Thyroid gland (tissue), 4 donors: ENCODE measurements at regions not wholly inside any gene's neighbourhood (a gene's known extent, or its start where the extent isn't known, plus 50 kb on each side); places are given as distances from the start of the nearest gene placed in this dataset.
"Not testable (repeated sequence)": the region's sequence is repeated elsewhere in the genome, so short reads cannot be mapped to it uniquely, and the experiment has no call there.

Source experiments
- DNase-seq, 2 donors: peaks; one replicate each; pipeline ENCODE4 v3.0.0-alpha.2; 2019
- H3K27ac ChIP-seq, 3 donors: fragments of 200-600 bp; sonication (generic); 1 replicate in 2 of 3; 2 replicates in 1 of 3; pipeline ENCODE4 v1.5.1; 2016 to 2019; ENCODE audit warnings: mild to moderate bottlenecking in 1 of 3, moderate library complexity in 1 of 3
- H3K27me3 ChIP-seq: fragments of 200-600 bp; sonication (generic); one replicate; pipeline ENCODE4 v1.5.1; 2019
- H3K36me3 ChIP-seq, 2 donors: fragments of 200-600 bp; sonication (generic); one replicate each; pipeline ENCODE4 v1.5.1; 2016 to 2019
- H3K4me1 ChIP-seq, 2 donors: fragments of 200-600 bp; sonication (generic); one replicate each; pipeline ENCODE4 v1.5.1; 2017 to 2019
- H3K4me3 ChIP-seq, 3 donors: fragments of 200-600 bp; sonication (generic); replicated peaks in 1 of 3; 1 replicate in 2 of 3; 2 replicates in 1 of 3; pipeline ENCODE4 v1.5.1; 2016; ENCODE audit warnings: mild to moderate bottlenecking in 1 of 3
- H3K9me3 ChIP-seq: fragments of 200-600 bp; sonication (generic); one replicate; pipeline ENCODE4 v1.5.1; 2017
- CTCF ChIP-seq, 6 experiments: fragments of 200-600 bp in 3 of 6; fragments of 450-650 bp in 3 of 6; sonication (generic) in 3 of 6; IDR thresholded peaks; one replicate each; pipeline ENCODE4 v1.5.1; 2016 to 2019; ENCODE audit warnings: antibody characterized with exemption in 6 of 6, mild to moderate bottlenecking in 2 of 6, inconsistent platforms in 1 of 6, moderate library complexity in 1 of 6
- POLR2A ChIP-seq, 2 donors: fragments of 450-650 bp; IDR thresholded peaks; one replicate each; pipeline ENCODE4 v1.6.1; 2017; ENCODE audit warnings: antibody characterized with exemption in 2 of 2, mild to moderate bottlenecking in 2 of 2, moderate library complexity in 1 of 2
- WGBS, 2 donors: methylation state at CpG; one replicate each; pipeline ENCODE4 v1.1.5; 2017; 5-methylcytosine and 5-hydroxymethylcytosine counted together
- intact Hi-C: fragments of 100-400 bp; cut with DNase I; formaldehyde crosslinking; loops from one replicate; pipeline ENCODE4 v1.15.1; 2023

GRCh38 chr4:11663114-11663513 lies 234.4 kb upstream of the HS3ST1 start:
- Histone ChIP-seq H3K4me3 (no peak overlapping the region), H3K4me1 (no peaks in the 10 kb centered on the region), H3K27me3 (no peaks in the 10 kb centered on the region), H3K9me3 (no peaks in the 10 kb centered on the region), H3K36me3 (no peaks in the 10 kb centered on the region), H3K27ac (no peak overlapping the region)
- WGBS, 2 donors, result 94 to 96% methylated on average over 4 of the region's 4 CpGs
- TF ChIP-seq POLR2A (IDR thresholded peaks at IDR 0.05) (no peak), CTCF (IDR thresholded peaks at IDR 0.05) (no peak)
- intact Hi-C loops, result no loop called here
- no peak for DNase-seq

- no peak overlapping the region for H3K4me3 ChIP-seq
- 46 to 52% methylated on average over 19 of the region's 19 CpGs for WGBS, 2 donors
Measured at GRCh38 chr4:11650801-11651596, 222.3 kb upstream of the HS3ST1 start.

GRCh38 chr4:11647433-11647832 lies 218.7 kb upstream of the HS3ST1 start:
- H3K4me1 ChIP-seq, result no peaks in the 10 kb centered on the region

More at GRCh38 chr4:11650801-11651596, 222.3 kb upstream of the HS3ST1 start:
- peak in 1 of 2 donors; percentile 3 for DNase-seq
- Histone ChIP-seq H3K27ac (no peak overlapping the region), H3K27me3 (no peaks in the 10 kb centered on the region), H3K36me3 (no peaks in the 10 kb centered on the region), H3K4me1 (no peaks in the 10 kb centered on the region), H3K9me3 (no peaks in the 10 kb centered on the region)
- no peak for TF ChIP-seq POLR2A (IDR thresholded peaks at IDR 0.05)
- no peak for TF ChIP-seq CTCF (IDR thresholded peaks at IDR 0.05)
- intact Hi-C loops, result no loop called here

GRCh38 chr4:11643081-11643480 lies 214.4 kb upstream of the HS3ST1 start:
- H3K27me3 ChIP-seq, H3K36me3 ChIP-seq, H3K4me1 ChIP-seq, H3K9me3 ChIP-seq, intact Hi-C loops, H3K27ac ChIP-seq, H3K4me3 ChIP-seq, DNase-seq: not testable (repeated sequence)
- WGBS, 2 donors, result 84 to 98% methylated on average over 2 of the region's 2 CpGs

More at GRCh38 chr4:11647433-11647832, 218.7 kb upstream of the HS3ST1 start:
- no peak for DNase-seq
- H3K27me3 ChIP-seq, result no peaks in the 10 kb centered on the region
- intact Hi-C loops, result no loop called here
- H3K36me3 ChIP-seq, result no peaks in the 10 kb centered on the region
- H3K4me3 ChIP-seq, result no peak overlapping the region
- H3K9me3 ChIP-seq, result no peaks in the 10 kb centered on the region
- H3K27ac ChIP-seq, result no peak overlapping the region
- no peak for TF ChIP-seq POLR2A (IDR thresholded peaks at IDR 0.05)
- TF ChIP-seq CTCF (IDR thresholded peaks at IDR 0.05), result no peak

GRCh38 chr4:11640584-11640983 lies 211.9 kb upstream of the HS3ST1 start:
- intact Hi-C loops, result no loop called here
- 78 to 83% methylated on average over 2 of the region's 2 CpGs for WGBS, 2 donors
- no peak overlapping the region for H3K4me3 ChIP-seq
- no peak overlapping the region for H3K27ac ChIP-seq
- TF ChIP-seq POLR2A (IDR thresholded peaks at IDR 0.05) (no peak), CTCF (IDR thresholded peaks at IDR 0.05) (no peak)
- no peak for DNase-seq
- no peaks in the 10 kb centered on the region for H3K36me3 ChIP-seq
- no peaks in the 10 kb centered on the region for H3K27me3 ChIP-seq
- H3K4me1 ChIP-seq, result no peaks in the 10 kb centered on the region
- H3K9me3 ChIP-seq, result no peaks in the 10 kb centered on the region
